ENCODE measurements at regions not wholly inside any gene's neighbourhood (a gene's known extent, or its start where the extent isn't known, plus 50 kb on each side); places are given as distances from the start of the nearest gene placed in this dataset.

DNA sequence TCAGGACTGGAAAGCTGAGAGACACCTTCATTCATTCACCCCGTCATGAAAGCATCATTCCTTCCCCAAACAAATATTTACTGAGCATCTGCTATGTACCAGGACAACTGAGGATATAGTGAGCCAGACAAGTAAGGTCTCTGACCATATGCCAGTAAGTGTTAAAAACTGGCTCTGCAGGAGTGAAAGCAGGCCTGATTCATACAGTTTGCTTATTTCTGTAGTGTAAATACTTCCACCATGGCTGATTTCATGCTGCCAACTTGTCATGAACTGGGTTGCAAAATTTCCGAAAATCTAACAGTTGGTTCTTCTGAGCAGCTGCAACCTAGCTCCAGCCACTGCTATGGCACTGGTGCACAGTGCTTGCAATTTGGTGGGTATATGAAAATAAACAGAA is 68.1 kb downstream of the YIPF5 start:
- H3K79me2 ChIP-seq (ENCODE audit: insufficient read depth, low read length): no peaks in the 10 kb centered on the region
- H3K9me3 ChIP-seq (ENCODE audit: control insufficient read depth, low read depth, low read length): no peaks in the 10 kb centered on the region
- H2BK12ac ChIP-seq (ENCODE audit: insufficient read length, low read depth, low read length): no peak overlapping the region
- Mint-ChIP-seq H3K36me3 (ENCODE audit: insufficient read depth in 1 of 3, low read depth in 3 of 3) (no peaks in the 10 kb centered on the region), H3K27ac (no peak overlapping the region), H3K27me3 (ENCODE audit: low read depth) (no peaks in the 10 kb centered on the region; the same call in 1 of the 2 replicates), H3K9me3 (no peaks in the 10 kb centered on the region; a peak in 1 of 5 replicates), H3K4me1 (peaks cover 4 to 13% of the 10 kb centered on the region in 2 experiments; a peak in 3 of 4 replicates), H3K4me3 (no peak overlapping the region)
- H2BK5ac ChIP-seq (ENCODE audit: insufficient read length, low read length): no peak overlapping the region
- H2BK15ac ChIP-seq (ENCODE audit: low read depth, low read length): no peak overlapping the region
- H3K27me3 ChIP-seq (ENCODE audit: insufficient read depth, low read length): no peaks in the 10 kb centered on the region
- H3T11ph ChIP-seq (ENCODE audit: low read length): no peak overlapping the region
- no peak overlapping the region for H2BK120ac ChIP-seq (ENCODE audit: low read depth, low read length, poor library complexity, severe bottlenecking)
- H4K8ac ChIP-seq (replicated peaks; ENCODE audit: insufficient read length, low read depth, low read length): no peak overlapping the region
- H2AFZ ChIP-seq (ENCODE audit: low read length): no peak overlapping the region
- H2BK20ac ChIP-seq (ENCODE audit: low read depth, low read length, poor library complexity, severe bottlenecking): no peak overlapping the region
- H3K4me1 ChIP-seq (ENCODE audit: insufficient read depth, low read length): no peaks in the 10 kb centered on the region
- TF ChIP-seq, protein P1, sequence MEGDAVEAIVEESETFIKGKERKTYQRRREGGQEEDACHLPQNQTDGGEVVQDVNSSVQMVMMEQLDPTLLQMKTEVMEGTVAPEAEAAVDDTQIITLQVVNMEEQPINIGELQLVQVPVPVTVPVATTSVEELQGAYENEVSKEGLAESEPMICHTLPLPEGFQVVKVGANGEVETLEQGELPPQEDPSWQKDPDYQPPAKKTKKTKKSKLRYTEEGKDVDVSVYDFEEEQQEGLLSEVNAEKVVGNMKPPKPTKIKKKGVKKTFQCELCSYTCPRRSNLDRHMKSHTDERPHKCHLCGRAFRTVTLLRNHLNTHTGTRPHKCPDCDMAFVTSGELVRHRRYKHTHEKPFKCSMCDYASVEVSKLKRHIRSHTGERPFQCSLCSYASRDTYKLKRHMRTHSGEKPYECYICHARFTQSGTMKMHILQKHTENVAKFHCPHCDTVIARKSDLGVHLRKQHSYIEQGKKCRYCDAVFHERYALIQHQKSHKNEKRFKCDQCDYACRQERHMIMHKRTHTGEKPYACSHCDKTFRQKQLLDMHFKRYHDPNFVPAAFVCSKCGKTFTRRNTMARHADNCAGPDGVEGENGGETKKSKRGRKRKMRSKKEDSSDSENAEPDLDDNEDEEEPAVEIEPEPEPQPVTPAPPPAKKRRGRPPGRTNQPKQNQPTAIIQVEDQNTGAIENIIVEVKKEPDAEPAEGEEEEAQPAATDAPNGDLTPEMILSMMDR (conservative IDR thresholded peaks at IDR 0.05): no peak
- H3K56ac ChIP-seq (ENCODE audit: insufficient read length, low read depth, low read length): no peak overlapping the region
- no peaks in the 10 kb centered on the region for H3K79me1 ChIP-seq (ENCODE audit: insufficient read depth, low read depth, low read length, poor library complexity, severe bottlenecking)
- no peak for DNase-seq
- no peaks in the 10 kb centered on the region for H3K23me2 ChIP-seq (ENCODE audit: insufficient read length, low read depth, low read length, poor library complexity, severe bottlenecking)
- H3K9ac ChIP-seq (ENCODE audit: extremely low read depth, insufficient read length, low read length): no peak overlapping the region
- H3K4me2 ChIP-seq (ENCODE audit: insufficient read depth, insufficient read length, low read length): no peak overlapping the region
- no CpG with 5 or more reads among the region's 2 CpGs for WGBS (ENCODE audit: extremely low coverage, insufficient read length, low lambda C conversion rate)
- no peak overlapping the region for H4K91ac ChIP-seq (ENCODE audit: insufficient read length, low read depth, low read length)
- no peaks in the 10 kb centered on the region for H4K20me1 ChIP-seq (ENCODE audit: control insufficient read depth, insufficient read depth, insufficient read length)
- H3K14ac ChIP-seq (ENCODE audit: insufficient read depth, low read length): no peak overlapping the region
- no peak overlapping the region for H3K18ac ChIP-seq (ENCODE audit: insufficient read length, low read depth, low read length)
- H4K5ac ChIP-seq (ENCODE audit: insufficient read length, low read depth, low read length): no peak overlapping the region
- H3K23ac ChIP-seq (ENCODE audit: insufficient read length, low read depth, low read length): no peak overlapping the region
- H2AK5ac ChIP-seq (ENCODE audit: insufficient read length, low read length): no peak overlapping the region
- no peak overlapping the region for H3K4ac ChIP-seq (ENCODE audit: low read depth, low read length)
- H3K27ac ChIP-seq (ENCODE audit: insufficient read length, low read depth, low read length): no peak overlapping the region
